ENCODE measurements at regions not wholly inside any gene's neighbourhood (a gene's known extent, or its start where the extent isn't known, plus 50 kb on each side); places are given as distances from the start of the nearest gene placed in this dataset.
"Not testable (repeated sequence)": the region's sequence is repeated elsewhere in the genome, so short reads cannot be mapped to it uniquely, and the experiment has no call there.

GRCh38 chr6:103113416-103113815 lies 1719.9 kb downstream of the GRIK2 start:
- no peak for DNase-seq

- DNase-seq, result no peak
Observed at GRCh38 chr6:103107985-103108384, 1714.5 kb downstream of the GRIK2 start.

GRCh38 chr6:103105686-103106085 lies 1712.2 kb downstream of the GRIK2 start:
- DNase-seq, result no peak

GRCh38 chr6:103101267-103101666 lies 1707.8 kb downstream of the GRIK2 start:
- DNase-seq, result no peak

- DNase-seq, result not testable (repeated sequence)
Observed at GRCh38 chr6:103092414-103092813, 1698.9 kb downstream of the GRIK2 start.

- no peak for DNase-seq
Observed at GRCh38 chr6:103085801-103086200, 1692.3 kb downstream of the GRIK2 start.

- no peak for DNase-seq
Observed at GRCh38 chr6:103081876-103082630, 1688.5 kb downstream of the GRIK2 start.

GRCh38 chr6:103081126-103081525 lies 1687.6 kb downstream of the GRIK2 start:
- DNase-seq, result no peak

- no peak for DNase-seq
Observed at GRCh38 chr6:103080497-103080896, 1687.0 kb downstream of the GRIK2 start.

GRCh38 chr6:103079867-103080266 lies 1686.4 kb downstream of the GRIK2 start:
- no peak for DNase-seq

- DNase-seq, result no peak
Observed at GRCh38 chr6:103062136-103062535, 1668.6 kb downstream of the GRIK2 start.

- DNase-seq, result no peak
Observed at GRCh38 chr6:103047567-103047966, 1654.1 kb downstream of the GRIK2 start.

- DNase-seq, result no peak
Observed at GRCh38 chr6:103042336-103042735, 1648.8 kb downstream of the GRIK2 start.

GRCh38 chr6:103036846-103037245 lies 1643.3 kb downstream of the GRIK2 start:
- DNase-seq, result no peak

- no peak for DNase-seq
Observed at GRCh38 chr6:103027271-103027931, 1633.9 kb downstream of the GRIK2 start.

GRCh38 chr6:103018426-103018825 lies 1624.9 kb downstream of the GRIK2 start:
- no peak for DNase-seq

- DNase-seq, result no peak
Observed at GRCh38 chr6:103017878-103018277, 1624.4 kb downstream of the GRIK2 start.

- no peak for DNase-seq
Observed at GRCh38 chr6:103011605-103012004, 1618.1 kb downstream of the GRIK2 start.

GRCh38 chr6:103002282-103002681 lies 1608.8 kb downstream of the GRIK2 start:
- DNase-seq, result no peak

GRCh38 chr6:103001724-103002123 lies 1608.2 kb downstream of the GRIK2 start:
- no peak for DNase-seq

GRCh38 chr6:103000688-103001087 lies 1607.2 kb downstream of the GRIK2 start:
- DNase-seq, result no peak

GRCh38 chr6:102995491-102995890 lies 1602.0 kb downstream of the GRIK2 start:
- DNase-seq, result no peak

GRCh38 chr6:102994866-102995265 lies 1601.4 kb downstream of the GRIK2 start:
- no peak for DNase-seq

GRCh38 chr6:102986086-102986485 lies 1592.6 kb downstream of the GRIK2 start:
- DNase-seq, result no peak

GRCh38 chr6:102984357-102984756 lies 1590.8 kb downstream of the GRIK2 start:
- DNase-seq, result no peak

Data from stimulated activated naive CD4-positive, alpha-beta T cell (primary cell).